GM12873 (cell line): ENCODE measurements at regions not wholly inside any gene's neighbourhood (a gene's known extent, or its start where the extent isn't known, plus 50 kb on each side); places are given as distances from the start of the nearest gene placed in this dataset.

ENCODE experiments used
- CTCF ChIP-seq: IDR thresholded peaks from 2 replicates; pipeline ENCODE4 v1.5.1; 2012; ENCODE audit warnings: low read depth, mild to moderate bottlenecking, moderate library complexity, low read length, control low read depth; ENCODE audit not compliant: insufficient read depth; ENCODE audit errors: missing control alignments

GRCh38 chr22:48808038-48808960 lies 1019.4 kb downstream of the BRD1 start:
- TF ChIP-seq CTCF: no peak

GRCh38 chr22:48807155-48807554 lies 1020.5 kb downstream of the BRD1 start:
- no peak for TF ChIP-seq CTCF

- TF ChIP-seq CTCF: no peak
Observed at GRCh38 chr22:48806227-48806781, 1021.4 kb downstream of the BRD1 start.

GRCh38 chr22:48805516-48805915 lies 1022.2 kb downstream of the BRD1 start:
- no peak for TF ChIP-seq CTCF

- no peak for TF ChIP-seq CTCF
Observed at GRCh38 chr22:48804811-48805301, 1022.8 kb downstream of the BRD1 start.

GRCh38 chr22:48803948-48804810 lies 1023.5 kb downstream of the BRD1 start:
- TF ChIP-seq CTCF: no peak

- TF ChIP-seq CTCF: no peak
Observed at GRCh38 chr22:48803171-48803947, 1024.3 kb downstream of the BRD1 start.
